ENCODE measurements at regions not wholly inside any gene's neighbourhood (a gene's known extent, or its start where the extent isn't known, plus 50 kb on each side); places are given as distances from the start of the nearest gene placed in this dataset.

- TF ChIP-seq EZH2phosphoT487 (IDR thresholded peaks at IDR 0.05; ENCODE audit: low read depth, severe bottlenecking, unreplicated experiment) (no peak), CTCF (IDR thresholded peaks at IDR 0.05; ENCODE audit: poor library complexity) (no peak), EZH2 (IDR thresholded peaks at IDR 0.05; ENCODE audit: borderline replicate concordance) (no peak)
These were observed 102.2 kb upstream of the PPP1R26 start for GRCh38 chr9:135377431-135377830.
